AG08396 (cell line): ENCODE measurements at regions not wholly inside any gene's neighbourhood (a gene's known extent, or its start where the extent isn't known, plus 50 kb on each side); places are given as distances from the start of the nearest gene placed in this dataset.

Experiments used
- DNase-seq: peaks from one replicate; pipeline ENCODE4 v3.0.0; 2012; ENCODE audit warnings: low spot score, mixed read lengths

DNA sequence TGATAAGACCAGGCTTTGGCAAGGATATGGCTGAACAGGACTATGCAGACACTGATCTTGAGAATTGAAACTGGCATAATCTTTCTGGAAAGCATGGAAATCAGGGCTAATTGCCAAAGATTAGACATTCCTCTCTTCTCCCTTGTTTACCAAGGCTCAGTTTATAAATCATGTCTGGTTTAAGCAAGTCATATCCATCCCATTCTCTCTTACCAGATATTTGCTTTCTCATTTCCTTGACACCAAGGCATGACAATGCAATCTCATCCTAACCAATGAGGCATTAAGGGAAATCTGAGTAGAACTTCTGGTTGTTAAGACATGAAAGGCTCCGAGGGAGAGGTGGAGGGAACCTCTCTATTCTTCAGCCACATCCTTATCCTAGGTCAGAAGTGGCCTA, 110.3 kb upstream of the CEP85L start:
- no peak for DNase-seq

DNA sequence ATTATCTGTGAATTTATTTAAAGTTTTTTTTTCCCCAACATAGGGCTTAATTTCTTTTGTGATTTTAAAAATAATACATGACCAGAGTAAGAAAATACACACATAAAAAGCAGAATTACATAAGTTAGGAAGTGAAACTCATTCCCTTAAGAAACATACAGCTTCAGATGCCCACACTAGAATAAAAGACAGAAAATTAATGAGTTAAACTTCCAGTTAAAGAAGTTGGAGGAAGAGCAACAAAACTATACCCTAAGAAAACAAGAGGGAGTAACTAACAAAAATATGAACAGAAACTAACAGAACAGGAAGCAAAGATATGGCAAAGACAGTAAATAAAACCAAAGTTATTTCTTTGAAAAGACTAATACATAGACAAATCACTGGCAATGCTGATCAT, 107.6 kb upstream of the CEP85L start:
- DNase-seq, result no peak

- DNase-seq, result no peak
These were observed 104.7 kb upstream of the CEP85L start for GRCh38 chr6:118755941-118756646.

GRCh38 chr6:118752803-118753202, 101.4 kb upstream of the CEP85L start:
- DNase-seq, result no peak

- no peak for DNase-seq
These were observed 99.7 kb upstream of the CEP85L start for GRCh38 chr6:118751072-118751471.

- DNase-seq, result no peak
These were observed 98.8 kb upstream of the CEP85L start for GRCh38 chr6:118750143-118750542.

DNA sequence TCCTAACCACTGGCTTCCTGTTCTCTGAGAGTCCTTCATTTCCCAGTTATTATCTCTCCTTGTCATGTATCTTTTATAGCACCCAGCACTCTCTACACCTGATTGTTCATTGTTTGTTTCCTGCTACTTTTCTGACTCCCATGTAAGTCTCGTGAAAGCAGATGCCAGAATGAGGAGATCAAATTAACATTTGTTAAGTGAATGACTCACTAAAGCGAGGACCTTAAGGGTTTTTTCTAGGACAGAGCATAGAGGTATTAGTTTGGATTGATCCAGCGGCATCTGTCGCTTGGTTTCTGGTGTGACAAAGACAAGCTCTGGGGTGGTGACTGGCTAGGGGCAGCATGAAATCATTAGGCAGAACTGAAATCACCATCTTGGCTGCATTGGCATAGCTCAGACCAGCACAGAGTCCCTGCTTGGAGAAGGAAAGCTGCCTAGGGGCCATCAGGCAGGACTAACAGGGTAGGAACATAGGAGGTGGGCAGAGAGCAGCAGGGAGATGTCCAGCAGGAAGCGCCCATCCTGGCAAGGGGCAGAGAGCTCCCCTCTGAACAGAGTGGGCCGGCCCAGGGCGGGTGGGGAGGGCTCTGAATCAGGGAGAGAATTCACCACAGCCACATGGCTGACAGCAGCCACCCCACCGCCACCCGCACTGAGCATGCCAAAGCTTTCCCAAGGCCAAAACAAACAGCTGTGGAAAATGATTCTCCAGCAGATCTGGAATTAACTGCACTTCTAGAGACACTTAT, 97.1 kb upstream of the CEP85L start:
- peak; percentile 69 for DNase-seq

DNA sequence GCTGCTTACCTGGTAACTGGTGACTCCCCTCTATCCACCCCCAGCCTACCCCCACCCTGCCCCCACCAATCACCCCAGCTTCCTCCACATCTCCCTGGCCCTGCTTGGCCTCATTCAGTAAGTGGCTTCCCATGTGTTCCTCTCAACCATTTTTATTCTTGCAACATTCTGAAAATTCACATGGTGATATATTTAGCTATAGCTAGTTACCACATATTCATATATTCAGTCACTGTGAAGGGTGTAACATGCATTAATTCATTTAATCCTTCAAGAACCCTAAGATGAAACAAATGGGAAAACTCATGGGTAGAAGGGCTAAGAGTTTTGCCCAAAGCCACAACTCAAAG, 95.4 kb upstream of the CEP85L start:
- no peak for DNase-seq

DNA sequence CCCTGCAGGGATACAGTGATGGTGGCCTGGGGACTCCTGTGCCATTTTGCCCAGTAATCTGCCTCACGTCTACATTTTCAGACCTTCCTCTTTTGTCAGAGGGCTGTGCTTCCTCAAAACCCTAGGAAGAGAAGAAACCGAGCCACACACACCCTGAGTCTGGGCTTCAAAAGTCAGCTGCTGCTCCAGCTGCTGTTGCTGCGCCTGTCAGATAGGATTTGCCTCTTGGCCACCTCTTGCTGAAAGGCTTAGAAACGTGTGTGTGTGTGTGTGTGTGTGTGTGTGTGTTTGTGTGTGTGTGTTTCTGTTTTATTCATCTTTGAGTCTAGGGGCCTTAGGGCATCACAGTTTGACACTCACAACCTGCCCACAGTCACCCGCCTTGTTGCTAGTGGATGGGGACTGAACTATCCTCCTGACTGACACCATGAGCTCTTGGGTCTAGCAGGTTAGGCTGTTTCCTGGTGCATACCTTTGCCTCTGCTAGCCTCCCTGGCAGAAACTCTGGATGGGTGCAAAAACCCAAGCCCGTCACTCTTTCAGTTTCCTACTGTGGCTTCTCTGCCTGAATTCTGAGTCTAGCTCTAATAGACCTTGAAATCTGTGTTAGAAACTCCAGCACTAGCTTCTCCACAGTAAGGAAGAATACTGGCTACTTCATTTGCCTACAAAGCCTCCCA, 94.9 kb upstream of the CEP85L start:
- no peak for DNase-seq

DNA sequence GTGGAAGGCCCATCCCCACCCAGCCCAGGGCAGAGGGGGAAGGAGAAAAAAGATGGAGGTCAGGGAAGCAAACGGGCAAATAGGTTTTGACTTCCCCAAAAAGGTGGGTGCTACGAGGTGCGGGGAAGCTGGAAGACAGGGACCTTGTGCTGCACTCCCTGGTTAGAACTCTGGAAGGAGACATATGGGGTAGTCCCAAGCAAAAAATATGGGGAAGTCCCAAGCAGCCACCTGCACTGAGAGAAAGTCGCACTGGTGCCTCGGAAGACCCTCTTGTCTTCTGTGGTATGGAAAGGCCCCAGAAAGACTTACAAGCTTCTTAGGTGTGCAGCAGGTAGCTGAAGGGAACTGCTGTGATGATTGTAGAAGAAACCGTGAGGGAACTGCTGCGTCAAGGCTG, 93.8 kb upstream of the CEP85L start:
- DNase-seq, result no peak

DNA sequence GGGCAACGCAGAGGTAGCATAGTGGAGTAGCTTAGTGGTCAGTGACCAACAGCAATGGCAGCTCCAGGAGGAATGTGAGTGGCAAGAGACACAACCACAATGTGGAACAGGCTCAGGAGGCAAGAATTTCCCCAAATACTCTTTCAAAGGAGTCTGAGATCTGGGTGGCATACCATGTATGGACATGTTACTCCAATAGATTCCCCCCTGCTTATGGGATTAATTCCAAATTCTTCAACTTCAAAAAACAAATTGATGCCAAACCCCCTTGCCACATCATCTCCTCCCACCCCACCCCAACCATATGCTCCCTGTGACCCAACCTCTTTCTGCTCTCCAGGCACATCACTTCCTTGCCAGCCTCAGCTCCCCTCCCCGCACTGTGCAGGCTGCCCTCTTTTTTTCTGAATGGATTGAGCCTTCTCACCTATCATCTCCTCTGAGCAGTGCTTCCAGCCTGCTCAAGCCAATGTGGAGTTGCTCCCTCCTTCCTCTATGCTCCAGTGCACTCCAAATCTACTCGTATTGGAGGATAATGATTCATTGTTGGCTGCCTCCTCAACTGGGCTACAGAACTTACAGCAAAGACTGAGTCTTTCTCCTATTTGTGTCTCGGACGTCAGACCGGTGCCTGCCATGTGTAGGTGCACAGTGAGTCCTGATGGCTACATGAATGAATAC, 93.0 kb upstream of the CEP85L start:
- peak; percentile 52 for DNase-seq

DNA sequence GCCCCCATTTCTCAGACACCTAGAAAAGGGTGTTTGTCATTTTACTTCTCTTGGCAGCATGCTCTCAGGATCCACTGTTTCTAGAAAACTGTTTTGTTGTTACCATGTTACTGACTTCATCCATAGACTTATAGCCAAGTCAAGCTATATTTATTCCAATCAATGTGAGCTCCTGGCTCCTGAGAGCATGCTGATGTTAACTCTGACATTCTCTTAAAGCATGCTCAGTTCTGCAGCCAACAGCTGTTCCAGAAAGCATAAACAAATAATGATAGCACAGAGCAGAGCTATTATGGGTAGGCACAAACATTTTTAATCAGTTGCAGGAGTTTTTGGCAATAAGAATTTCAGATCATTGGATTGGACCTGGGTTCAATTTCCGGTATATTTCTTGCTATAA, 92.4 kb upstream of the CEP85L start:
- peak; percentile 30 for DNase-seq

- no peak for DNase-seq
These were observed 89.0 kb upstream of the CEP85L start for GRCh38 chr6:118740372-118740771.

DNA sequence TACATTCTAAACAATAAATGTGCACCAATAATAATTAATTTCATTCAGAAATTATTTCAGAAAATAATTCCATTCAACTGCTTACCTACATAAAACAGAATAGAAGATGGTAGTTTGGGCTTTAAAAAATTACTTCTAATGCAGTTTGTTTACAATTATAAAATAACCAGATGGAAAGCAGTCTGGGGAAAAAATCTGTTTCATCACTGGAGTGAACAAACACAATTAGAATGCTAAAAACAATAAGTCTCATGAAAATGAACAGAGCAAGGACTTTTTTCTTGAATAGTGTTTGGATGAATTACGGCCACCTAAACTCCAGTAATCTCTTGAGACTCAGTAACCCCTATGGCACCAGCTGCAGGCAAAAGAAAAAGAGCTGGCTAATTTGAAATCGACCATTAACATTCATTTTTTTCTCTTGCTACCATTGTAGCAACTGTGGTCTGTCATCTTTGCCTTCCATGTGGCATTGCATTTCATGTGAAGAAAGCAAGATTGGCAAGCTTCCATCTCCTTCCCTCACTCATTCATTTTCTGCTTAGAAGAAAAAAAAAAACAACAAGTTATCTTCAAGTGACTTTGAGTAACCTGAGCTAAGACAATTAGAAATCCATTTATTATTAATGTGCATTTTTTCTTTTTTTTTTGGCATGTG, 88.4 kb upstream of the CEP85L start:
- DNase-seq, result no peak

- no peak for DNase-seq
These were observed 85.0 kb upstream of the CEP85L start for GRCh38 chr6:118736440-118736839.

DNA sequence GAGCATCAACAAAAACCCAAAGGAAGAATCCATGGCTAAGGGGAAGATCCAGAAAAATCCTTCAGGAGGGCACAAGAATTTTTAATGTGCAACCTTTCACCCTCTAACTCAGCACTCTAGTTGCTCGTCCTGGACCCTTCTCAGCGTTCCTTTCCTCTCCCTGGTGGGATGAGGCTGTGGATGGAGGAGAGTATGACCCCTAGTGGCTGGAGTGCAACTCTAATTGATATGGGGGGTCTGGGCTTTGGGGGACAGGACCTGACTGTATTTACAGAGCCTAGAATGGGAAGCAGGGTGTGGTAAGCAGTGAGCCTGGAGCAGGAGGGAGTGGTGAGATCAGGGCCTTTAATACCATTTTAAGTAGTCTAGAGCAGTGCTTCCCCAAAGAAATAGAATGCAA, 83.9 kb upstream of the CEP85L start:
- DNase-seq, result no peak

GRCh38 chr6:118725944-118726343, 74.6 kb upstream of the CEP85L start:
- DNase-seq, result no peak

DNA sequence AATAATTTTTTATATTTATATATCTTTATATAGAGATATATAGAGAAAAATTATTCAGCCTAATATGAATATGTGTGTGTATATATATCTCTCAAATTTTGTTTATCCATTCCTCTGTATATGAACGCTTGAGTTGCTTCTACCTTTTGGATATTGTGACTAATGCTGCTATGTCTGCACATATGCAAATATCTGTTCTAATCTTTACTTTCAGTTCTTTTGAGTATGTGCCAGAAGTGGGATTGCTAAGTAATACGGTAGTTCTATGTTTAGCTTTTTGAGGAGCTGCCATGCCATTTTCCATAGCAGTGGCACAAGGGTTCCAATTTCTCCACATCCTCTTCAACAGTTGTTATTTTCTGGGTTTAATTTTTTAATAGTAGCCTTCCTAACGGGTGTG, 72.8 kb upstream of the CEP85L start:
- DNase-seq, result no peak

DNA sequence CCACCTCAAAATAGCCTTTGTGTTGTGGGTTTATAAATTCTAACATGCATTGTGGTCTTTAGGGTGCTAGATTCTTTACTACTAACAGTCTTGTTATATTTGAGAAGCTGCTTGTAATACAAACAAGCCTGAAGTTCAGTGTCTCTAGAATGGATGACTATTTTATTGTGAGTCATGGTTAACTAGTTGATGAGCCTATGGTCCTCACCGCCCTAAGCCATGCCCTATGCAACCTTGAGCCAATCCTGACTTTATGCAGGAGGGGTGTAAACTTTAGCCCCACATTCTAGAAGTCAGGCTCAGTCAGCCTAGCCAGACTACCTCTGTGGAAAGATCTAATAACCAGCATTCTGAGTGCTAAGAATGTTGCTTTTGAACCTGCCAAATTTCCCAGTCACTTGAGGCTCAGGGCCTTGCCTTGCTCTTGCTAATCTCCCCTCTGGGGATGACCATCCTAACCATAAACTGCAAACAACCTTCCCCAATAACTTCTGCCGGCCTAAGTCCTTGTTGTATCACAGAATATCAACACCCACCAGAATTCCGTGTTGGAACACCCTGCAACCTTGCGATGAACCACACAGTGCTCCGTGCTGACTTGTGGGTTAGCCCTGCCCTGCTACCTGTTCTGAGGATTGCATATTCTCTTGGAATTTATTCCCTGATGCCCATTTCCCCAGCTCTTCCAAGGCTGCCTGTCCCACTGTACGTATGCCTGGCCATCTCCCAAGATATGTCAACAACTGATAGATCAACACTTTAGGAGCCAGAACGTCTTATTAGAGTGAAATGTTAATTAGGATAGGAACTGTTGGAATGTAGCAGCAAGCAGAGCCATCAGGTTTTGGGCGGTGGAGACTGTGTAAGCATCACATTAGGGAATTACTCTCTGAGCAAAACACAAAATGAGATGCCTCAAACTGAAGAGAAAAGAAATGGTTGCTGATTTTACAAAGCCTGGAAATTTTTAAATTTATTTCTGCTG, 71.7 kb upstream of the CEP85L start:
- peak; percentile 23 for DNase-seq

- no peak for DNase-seq
These were observed 68.7 kb upstream of the CEP85L start for GRCh38 chr6:118720125-118720473.
